Stimulated activated CD4-positive, alpha-beta T cell treated with anti-CD3 and anti-CD28 coated beads, Interleukin-2, amount 100 ng/mL, for 4 hours (primary cell): ENCODE measurements at regions not wholly inside any gene's neighbourhood (a gene's known extent, or its start where the extent isn't known, plus 50 kb on each side); places are given as distances from the start of the nearest gene placed in this dataset.
"Not testable (repeated sequence)": the region's sequence is repeated elsewhere in the genome, so short reads cannot be mapped to it uniquely, and the experiment has no call there.

Source experiments
- DNase-seq: peaks from one replicate; pipeline ENCODE4 v3.0.0-alpha.2; 2020; ENCODE audit warnings: low read depth

DNA sequence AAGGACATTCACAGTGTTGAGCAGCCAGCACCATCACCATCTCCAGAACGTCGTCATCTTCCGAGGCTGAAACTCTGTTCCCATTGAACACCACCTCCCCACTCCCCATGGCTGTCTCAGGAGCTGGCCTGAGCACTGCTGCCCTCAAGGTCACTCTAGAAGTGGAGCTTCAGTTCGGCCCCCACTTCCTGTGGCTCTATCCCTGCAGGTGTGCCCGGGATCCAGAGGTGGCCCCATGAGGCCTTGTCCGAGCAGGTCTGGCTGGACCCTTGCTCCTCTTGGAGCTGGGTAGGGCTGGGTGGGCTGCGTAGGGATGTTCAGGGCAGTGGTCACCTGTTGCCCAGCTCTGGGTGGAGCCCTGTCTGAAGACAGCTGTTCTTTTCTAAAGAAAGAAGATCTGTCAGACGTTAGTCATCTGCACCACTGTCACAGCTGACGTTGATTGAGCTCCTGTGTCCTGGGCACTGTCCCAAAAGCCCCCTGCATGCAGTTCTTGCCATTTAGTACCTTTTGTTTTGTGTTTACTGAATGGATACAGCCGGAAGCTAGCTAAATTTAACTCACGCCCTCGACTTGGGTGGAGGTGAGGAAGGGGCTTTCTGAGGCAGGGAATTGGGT lies 75.5 kb upstream of the CLDN5 start:
- no peak for DNase-seq

DNA sequence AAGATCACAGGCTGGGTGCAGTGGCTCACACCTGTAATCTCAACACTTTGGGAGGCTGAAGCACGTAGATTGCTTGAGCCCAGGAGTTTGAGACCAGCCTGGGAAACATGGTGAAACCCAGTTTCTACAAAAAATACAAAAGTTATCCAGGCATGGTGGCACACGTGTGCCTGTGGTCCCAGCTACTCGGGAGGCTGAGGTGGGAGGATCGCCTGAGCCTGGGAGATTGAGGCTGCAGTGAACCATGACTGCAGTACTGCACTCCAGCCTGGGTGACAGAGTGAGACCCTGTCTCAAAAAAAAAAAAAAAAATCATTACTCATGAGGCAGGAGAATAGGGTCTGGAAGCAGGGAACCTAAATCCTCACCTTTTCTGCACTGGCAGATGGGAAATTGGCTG lies 79.1 kb upstream of the CLDN5 start:
- DNase-seq, result not testable (repeated sequence)

DNA sequence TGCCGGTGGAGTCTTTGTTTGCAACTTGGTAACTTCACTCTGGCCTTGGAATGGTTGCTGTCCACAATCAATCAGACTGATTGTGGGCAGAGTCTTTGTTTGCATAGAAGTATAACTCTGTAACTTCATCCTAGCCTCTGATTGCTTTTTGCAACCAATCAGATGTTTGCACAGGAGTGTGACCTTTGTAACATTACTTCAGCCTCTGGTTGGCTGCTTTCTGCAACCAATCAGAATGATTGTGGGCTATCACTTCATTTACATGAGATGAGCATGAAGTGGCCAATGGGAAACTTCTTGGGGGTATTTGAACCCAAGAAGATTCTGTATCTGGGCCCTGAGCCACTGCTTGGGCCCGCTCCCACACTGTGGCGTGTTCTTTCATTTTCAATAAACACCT lies 79.6 kb upstream of the CLDN5 start:
- DNase-seq, result no peak

DNA sequence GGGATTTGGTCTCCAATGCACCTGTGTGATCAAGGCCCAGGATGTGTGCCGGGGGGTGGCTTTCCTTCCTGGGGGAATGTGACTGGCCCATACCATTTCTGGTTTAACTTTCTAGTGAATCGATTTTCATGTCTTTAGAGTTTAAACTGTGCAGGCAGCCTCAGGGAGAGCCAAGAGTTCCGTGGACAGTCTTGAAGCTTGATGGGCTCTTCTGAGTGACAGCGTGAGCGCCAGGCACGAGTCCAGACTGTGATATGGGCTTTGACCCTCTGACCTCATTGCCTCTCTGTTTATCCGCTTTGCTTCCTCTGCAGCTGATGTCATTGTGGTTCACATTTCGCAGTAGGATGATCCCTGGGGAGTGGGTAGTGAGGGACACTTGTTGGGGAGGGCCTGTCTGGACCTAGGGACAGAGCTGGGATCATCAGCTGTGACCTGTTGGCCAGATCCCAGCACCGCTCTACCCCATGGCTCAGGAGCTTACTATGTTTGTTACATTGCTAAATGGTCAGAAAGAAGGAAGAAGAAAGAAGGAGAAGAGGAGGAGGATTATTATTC lies 80.6 kb upstream of the CLDN5 start:
- no peak for DNase-seq

DNA sequence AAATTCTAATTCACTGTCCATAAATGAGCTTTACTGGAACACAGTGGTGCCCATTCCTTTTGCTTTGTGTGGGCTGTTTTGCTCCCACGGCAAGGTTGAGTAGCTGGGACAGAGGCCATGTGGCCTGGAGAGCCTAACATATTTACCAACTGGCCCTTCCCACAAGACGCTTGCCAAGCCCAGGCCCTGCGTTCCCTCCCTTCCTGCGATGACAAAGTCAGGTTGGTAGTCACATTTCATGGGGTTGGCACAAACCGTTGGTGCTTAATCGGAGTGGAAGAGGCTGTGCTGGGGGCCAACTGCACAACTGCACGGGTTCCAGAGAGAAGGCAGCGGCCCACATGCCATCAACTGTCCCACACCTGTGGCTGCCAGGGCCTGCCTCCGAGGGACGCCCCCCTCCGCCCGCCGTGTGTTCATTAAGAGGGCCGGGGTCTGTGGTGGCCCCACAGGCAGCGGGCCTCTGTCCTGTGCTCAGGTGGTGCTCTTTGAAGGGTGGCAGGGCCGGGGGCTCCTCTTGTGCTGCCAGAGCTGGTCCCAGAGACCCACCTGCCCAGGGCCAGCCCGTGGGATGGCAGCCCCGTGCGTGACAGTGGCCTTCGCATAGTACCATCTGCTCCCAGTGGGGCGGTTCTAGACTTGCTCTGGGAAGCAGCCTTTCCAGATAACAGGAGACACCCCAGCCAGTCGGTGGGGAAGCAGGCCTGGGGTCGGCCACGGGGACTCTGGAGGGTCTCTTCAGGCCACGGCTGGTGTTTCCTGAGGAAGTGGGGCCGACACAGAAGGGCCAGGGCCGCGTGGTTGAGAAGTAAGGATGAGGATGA lies 81.5 kb upstream of the CLDN5 start:
- no peak for DNase-seq

DNA sequence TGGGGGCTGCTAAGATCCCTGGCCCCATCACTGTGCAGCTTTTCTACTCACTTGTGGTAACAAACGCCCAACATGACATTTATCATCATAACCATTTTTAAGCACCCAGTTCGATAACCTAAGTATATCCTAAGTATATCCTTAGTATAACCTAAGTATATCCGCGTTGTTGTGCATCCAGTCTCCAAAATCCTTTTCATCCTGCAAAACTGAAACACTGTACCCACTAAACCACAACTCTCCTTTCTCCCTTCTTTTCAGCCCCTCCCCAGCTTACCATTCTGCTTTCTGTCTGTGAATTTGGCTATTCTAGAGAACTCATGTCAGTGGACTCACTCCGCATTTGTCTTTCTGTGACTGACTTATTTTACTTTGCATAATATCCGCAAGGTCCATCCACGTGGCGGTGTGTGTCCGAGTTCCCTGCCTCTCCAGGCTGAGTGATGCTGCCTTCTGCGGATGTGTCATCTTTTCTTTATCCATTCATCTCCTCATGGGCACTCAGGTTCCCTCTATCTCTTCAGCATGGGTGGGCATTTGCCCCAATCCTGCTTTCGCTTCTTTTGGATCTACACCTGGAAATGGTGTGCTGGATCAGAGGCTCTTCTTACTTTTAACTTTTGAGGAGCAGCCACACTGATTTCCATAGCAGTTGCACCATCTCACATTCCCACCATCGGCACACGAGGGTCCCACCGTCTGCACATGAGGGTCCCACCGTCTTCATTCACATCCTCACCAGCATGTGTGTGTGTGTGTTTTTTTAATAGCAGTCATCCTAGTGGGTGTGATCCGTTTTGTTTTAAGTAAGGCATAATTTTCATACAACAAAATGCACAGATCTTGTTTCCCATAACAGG lies 82.4 kb upstream of the CLDN5 start:
- no peak for DNase-seq

DNA sequence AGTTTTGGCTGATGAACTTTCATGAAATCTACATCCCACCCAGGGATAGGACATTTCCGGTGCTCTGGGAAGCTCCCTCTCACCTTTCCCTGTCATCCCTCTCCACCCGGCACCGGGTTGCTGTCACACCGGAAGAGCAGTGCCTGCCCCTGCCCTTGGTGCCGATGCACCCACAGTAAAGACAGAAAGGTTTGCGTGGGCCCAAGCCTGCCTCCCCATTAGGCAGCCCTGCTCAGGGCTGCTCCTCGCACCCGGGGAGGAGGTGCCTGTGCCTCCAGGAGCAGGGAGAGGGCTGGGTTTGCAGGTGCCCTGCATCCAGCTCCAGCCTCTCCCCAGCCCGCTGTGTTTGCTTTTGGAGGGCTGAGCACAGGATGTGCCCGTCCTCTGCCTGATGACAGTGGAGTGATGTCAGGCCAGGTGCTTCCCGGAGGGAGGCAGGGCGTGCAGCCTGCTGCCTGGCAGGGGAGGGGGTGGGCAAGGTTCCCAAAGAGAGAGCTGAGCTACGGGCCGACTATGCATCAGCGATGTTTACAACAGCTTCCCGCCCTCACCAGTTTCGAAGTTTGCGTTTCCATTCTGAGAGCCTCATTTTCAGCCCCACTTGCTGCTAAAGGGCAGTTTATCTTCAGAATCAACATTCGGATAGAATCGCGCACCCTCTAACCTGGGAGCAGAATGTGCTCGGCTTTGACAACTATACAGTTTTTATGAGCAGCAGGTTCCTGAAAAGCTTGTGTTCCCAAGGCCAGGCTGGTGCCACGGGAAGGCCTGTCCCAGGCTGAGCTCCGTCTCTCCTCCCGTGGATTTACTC lies 83.2 kb upstream of the CLDN5 start:
- DNase-seq, result no peak

DNA sequence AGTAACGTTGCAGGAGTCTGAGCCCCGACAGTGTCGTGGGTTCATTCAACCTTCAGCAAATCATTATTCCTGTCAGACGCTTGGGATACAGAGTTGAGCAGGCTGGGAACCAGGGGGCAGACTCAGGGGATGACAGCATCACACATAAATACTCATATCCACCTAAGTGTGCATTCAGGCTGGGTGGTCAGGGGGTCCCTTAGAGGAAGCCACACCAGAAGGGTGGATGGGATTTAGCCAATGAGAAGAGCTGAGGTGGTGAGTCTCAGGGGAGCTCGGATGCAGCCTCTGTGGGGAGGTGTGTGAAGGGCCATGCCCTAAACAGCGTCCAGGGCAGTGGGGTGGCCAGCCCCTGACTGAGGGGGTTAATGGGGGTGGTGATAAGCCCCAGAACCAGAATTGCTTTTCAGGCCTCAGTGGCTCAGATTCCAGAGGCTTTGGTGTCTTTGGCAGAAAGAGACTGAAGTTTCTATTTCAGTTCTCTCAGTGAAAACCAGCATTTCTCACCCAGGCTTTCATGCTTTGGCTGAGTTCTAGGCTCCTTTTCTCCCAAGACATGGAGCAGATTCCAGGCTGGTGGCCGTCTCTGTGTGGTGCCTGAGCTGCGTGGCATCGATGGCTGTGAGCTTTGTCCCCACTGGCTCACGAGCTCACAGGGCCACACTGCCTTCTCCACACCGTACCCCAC lies 83.9 kb upstream of the CLDN5 start:
- DNase-seq, result no peak

DNA sequence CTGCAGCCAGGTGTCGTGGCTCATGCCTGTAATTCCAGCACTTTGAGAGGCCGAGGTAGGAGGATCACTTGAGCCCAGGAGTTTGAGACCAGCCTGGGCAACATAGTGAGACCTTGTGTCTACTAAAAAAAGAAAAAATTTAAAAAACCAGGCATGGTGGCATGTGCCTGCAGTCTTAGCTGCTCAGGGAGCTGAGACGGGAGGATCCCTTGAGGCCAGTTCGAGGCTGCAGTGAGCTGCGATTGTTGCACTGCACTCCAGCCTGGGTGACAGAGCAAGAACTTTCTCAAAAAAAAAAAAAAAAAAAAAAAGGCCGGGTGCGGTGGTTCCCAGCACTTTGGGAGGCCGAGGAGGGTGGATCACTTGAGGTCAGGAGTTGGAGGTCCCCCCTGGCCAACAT lies 85.5 kb upstream of the CLDN5 start:
- not testable (repeated sequence) for DNase-seq

DNA sequence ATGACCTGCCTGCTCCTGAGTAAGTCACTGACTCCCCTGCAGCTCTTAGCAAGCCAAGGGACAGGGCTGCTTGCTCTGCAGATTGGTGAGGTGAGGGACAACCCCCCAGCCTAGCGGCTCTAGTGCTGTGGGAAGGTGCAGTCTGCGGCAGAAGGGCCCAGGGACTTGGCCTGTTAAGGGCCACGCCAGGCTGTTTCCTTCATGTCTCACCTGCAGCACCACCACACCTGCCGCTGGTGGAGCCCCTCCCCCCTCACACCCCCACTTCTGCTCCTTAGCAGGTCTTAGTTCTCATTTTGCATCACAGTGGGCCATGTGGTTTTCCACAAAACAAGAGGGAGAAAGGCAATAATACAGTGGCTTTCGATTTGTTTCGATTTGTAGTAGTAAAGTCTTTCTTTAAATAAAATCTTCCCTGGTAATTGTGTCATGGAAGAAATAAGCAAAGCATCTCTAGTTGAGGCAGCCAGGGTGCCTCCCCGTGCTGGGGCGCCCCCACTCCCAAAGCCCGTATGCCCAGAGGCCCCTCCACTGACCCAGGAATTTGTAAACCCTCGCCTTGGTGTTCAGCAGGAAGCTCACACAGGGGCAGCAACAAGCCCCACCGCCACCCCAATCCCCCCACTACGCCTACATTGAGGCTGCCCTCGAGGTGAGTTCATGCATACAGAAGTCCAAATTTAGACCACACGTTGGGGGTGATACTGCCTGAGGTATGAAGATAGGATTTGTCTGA lies 86.5 kb upstream of the CLDN5 start:
- no peak for DNase-seq

DNA sequence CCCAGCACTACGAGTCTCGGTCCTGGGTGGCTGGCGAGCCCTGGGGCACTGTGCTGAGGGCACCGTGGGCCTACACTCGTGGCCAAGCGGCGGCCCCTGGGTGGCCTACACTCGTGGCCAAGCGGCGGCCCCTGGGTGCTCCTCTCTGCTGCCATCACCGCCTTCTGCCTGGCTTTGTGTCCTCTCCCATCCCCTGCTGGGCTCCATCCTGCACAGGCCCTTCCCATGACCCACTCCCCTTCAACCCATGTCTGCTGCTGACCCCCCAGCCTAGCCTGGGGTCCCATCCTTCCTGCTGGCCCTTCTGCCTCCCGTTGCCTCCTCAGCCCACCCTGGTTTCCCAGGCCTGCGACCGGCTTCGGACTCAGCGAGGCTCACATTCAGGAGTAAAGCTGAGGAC lies 87.4 kb upstream of the CLDN5 start:
- DNase-seq, result no peak

DNA sequence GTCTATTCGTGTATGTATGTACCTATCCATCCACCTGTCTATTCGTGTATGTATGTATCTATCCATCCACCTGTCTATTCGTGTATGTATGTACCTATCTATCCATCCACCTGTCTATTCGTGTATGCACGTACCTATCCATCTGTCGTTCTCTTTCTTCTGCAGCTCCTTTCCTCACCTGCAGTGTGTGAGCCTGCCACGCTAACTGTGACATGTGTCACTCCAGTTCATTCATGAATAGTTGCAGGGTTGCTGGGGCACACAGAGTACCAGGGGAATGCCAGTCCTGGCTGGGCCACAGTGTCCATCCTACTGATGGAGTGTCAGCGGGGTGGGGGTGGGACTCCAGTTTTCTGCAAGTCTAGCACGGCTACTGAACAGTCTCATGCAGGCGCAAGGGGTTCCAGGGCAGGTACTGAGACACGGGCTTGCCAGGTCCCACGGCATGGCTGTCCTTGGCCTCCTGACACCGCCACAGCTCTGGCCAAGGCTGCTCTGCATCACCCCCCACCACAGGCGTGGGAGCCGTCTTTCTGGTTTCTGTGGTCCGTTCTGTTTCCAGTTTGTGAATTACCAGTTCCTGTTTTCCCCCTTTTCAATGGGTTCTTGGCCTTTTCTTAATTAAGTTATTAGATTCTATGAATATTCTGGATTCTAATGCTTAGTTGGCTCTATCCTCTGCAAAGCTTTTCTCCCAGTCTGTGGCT lies 88.8 kb upstream of the CLDN5 start:
- no peak for DNase-seq

DNA sequence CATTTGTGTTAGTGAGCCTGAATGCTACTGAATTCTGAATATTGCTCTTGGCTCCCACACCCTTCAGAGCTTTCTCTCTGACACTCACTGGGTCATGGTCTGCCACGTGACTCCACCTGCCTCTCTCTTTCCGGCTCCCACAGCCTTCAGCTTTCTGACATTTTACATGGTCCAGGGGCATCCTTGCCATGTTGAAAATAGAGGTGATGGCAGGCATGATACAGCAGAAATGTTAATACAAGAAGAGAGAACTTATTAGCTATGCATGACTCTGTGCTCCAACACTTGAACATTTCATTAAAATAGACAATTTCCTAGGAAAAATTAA lies 90.3 kb upstream of the CLDN5 start:
- DNase-seq, result no peak

DNA sequence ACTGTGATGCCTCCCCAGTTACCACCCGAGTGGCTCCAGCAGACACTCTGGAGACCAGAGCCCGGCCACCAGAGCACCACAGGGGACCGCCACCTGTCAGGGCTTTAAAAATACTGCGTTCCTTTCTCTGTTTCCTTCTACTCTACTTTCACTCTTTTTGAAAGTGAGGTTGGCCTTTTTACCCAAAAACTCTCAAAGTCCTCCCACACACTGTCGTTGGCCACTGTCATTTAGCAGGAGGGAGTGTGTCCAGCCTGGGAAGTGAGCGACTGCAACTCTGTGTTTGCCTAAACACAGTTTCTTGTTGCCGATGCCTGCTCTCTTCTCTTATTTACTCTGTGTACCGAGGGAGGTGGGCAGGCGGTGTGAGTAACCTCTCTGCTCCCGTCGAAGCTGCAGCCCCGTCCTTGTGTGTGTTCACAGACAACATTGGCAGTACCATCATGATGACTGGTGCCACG lies 90.8 kb upstream of the CLDN5 start:
- no peak for DNase-seq

DNA sequence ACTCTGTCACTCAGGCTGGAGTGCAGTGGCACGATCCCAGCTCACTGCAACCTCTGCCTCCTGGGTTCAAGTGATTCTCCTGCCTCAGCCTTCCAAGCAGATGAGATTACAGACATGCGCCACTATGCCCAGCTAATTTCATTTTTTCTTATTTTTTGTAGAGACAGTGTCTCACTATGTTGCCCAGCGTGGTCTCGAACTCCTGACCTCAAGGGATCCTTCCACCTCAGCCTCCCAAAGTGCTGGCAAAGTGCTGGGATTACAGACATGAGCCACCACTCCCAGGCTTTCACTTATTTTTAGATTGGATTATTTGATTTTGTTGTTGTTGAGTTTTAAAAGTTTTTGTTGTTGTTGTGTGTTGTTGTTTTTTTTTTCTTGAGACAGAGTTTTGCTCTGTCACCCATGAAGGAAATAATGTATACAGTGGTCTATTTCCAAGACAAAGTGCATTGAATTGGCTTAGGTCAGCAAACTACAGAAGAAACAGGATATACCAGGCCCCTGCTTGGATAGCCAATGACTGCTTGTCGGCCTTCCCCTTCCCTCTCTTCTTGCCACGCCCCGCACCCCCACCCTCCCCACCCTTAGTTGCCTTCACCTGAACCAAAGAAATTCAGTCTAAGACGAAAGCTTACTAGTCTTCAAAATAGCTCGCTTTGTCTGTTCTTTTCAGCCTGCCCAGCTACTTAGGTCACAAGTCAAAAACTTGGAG lies 91.8 kb upstream of the CLDN5 start:
- DNase-seq, result no peak

DNA sequence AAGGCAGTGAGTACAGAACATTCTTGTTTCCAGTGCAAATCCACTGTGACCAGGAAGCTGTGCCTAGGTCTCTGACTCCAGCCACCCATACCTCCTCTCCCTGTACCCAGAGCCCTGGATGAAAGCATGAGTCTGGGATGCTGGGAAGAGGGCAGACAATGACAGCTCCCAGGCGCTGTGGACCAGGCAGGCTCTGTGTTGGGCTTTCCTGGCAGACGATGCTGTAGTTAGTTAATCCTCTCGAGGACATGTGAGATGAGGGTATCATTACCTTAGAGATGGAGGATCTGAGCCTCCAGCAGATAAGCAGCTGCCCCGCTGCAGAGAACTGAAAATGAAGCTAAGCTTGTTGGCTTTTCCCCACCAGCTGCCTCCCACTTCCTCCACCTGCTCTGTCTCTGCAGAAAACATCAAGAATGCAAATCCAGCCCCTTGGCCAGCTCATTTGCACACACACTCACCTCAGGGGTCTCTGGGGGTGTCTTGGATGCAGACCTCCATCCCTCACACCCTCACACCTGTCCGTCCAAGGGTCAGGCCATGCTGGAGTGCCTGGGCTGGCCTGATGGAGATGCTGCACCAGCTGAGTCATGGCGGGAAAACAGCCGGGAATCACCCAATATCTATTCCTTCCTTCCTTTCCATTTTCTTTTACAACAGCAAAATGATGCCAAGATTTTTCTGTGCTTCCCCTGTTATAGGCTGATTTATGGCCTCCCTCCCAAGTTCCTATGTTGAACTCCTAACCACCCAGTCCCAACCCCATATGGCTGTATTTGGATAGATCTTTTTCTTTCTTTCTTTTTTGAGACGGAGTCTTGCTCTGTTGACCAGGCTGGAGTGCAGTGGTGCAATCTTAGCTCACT lies 94.9 kb upstream of the SEPTIN5 start:
- DNase-seq, result no peak

DNA sequence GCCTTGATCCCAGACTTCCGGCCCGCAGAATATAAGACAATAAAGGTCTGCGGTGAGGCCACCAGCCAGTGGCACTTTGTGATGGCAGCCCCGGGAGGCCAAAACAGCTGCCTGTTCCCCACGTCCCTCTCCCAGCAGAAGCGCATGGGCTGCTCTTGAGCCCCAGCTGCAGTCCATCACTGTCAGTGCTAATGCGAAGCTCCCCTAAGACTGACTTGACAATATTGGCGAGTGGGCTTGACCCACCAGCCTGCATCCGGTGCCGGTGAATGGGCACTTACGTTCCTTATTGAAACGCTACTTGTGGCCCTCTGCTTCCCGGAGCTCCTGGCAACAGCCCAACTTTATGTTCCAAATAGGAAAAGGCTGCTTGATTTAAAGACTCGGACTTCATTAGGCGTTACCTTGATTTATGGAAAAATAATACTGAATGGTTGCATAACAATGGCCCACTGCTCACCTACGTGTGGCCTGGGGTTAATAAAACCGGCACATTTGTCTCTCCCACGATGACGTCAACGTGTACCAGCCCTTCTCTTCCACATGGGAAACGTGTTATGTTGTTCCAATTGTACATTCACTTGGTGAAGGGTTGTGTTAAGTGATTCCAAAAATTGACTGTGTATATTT lies 93.4 kb upstream of the SEPTIN5 start:
- no peak for DNase-seq
